H1 (cell line): ENCODE measurements at regions not wholly inside any gene's neighbourhood (a gene's known extent, or its start where the extent isn't known, plus 50 kb on each side); places are given as distances from the start of the nearest gene placed in this dataset.

ENCODE experiments used
- CHD1 ChIP-seq: IDR thresholded peaks from 2 replicates; pipeline ENCODE4 v1.6.1; 2012; ENCODE audit warnings: low read depth, low read length, improper control_type of control experiment
- POLR2AphosphoS5 ChIP-seq: IDR thresholded peaks from 2 replicates; pipeline ENCODE4 v1.6.1; 2011; ENCODE audit warnings: low read depth, low read length
- SP2 ChIP-seq: IDR thresholded peaks from 2 replicates; pipeline ENCODE4 v1.6.1; 2012; ENCODE audit warnings: mild to moderate bottlenecking, low read length, inconsistent platforms

- TF ChIP-seq POLR2AphosphoS5, result no peak
- TF ChIP-seq CHD1, result no peak
- no peak for TF ChIP-seq SP2
Observed at GRCh38 chr16:80287674-80288073, 253.1 kb upstream of the DYNLRB2 start (continued).
